GM12878 (cell line): ENCODE measurements at regions not wholly inside any gene's neighbourhood (a gene's known extent, or its start where the extent isn't known, plus 50 kb on each side); places are given as distances from the start of the nearest gene placed in this dataset.

Experiments used
- ATF2 ChIP-seq: IDR thresholded peaks from 2 replicates; pipeline ENCODE4 v1.6.1; 2012; ENCODE audit warnings: low read length, inconsistent platforms
- NR2F1 ChIP-seq: fragments of 450-650 bp; conservative IDR thresholded peaks from 2 replicates; pipeline ENCODE4 v1.6.1; 2017; ENCODE audit warnings: mild to moderate bottlenecking
- POLR2A ChIP-seq: IDR thresholded peaks from 2 replicates; pipeline ENCODE4 v1.6.1; 2011; ENCODE audit warnings: low read depth, mild to moderate bottlenecking, low read length
- RAD21 ChIP-seq: IDR thresholded peaks from 2 replicates; pipeline ENCODE4 v1.6.1; 2011; ENCODE audit warnings: mild to moderate bottlenecking, low read depth, low read length, moderate library complexity; ENCODE audit not compliant: insufficient read depth
- RCOR1 ChIP-seq: conservative IDR thresholded peaks from 2 replicates; pipeline ENCODE4 v1.6.1; 2012; ENCODE audit warnings: low read depth, low read length, improper control_type of control experiment
- TF ChIP-seq, protein P1 (sequence below), 3 experiments: IDR thresholded peaks in 2 of 3; conservative IDR thresholded peaks in 1 of 3; 2 replicates each; pipeline ENCODE4 v1.5.1; 2011; ENCODE audit warnings: low read depth in 3 of 3, low read length in 3 of 3, mild to moderate bottlenecking in 3 of 3, control low read depth in 2 of 3, moderate library complexity in 2 of 3, inconsistent platforms in 1 of 3, mixed read lengths in 1 of 3; ENCODE audit not compliant: control insufficient read depth in 2 of 3, insufficient read depth in 1 of 3; ENCODE audit errors: extremely low read depth in 1 of 3

- TF ChIP-seq ATF2 (no peak), RAD21 (no peak), POLR2A (no peak), NR2F1 (no peak), RCOR1 (no peak)
- TF ChIP-seq, protein P1, sequence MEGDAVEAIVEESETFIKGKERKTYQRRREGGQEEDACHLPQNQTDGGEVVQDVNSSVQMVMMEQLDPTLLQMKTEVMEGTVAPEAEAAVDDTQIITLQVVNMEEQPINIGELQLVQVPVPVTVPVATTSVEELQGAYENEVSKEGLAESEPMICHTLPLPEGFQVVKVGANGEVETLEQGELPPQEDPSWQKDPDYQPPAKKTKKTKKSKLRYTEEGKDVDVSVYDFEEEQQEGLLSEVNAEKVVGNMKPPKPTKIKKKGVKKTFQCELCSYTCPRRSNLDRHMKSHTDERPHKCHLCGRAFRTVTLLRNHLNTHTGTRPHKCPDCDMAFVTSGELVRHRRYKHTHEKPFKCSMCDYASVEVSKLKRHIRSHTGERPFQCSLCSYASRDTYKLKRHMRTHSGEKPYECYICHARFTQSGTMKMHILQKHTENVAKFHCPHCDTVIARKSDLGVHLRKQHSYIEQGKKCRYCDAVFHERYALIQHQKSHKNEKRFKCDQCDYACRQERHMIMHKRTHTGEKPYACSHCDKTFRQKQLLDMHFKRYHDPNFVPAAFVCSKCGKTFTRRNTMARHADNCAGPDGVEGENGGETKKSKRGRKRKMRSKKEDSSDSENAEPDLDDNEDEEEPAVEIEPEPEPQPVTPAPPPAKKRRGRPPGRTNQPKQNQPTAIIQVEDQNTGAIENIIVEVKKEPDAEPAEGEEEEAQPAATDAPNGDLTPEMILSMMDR (IDR thresholded peaks at IDR 0.05 in 2 of 3, conservative IDR thresholded peaks at IDR 0.05 in 1 of 3; ENCODE audit: control insufficient read depth in 2 of 3, extremely low read depth in 1 of 3, insufficient read depth in 1 of 3, low read depth in 3 of 3, low read length in 3 of 3) = no peak
These were observed 204.8 kb downstream of the KLF12 start for GRCh38 chr13:73929287-73929932.
